ENCODE measurements at regions not wholly inside any gene's neighbourhood (a gene's known extent, or its start where the extent isn't known, plus 50 kb on each side); places are given as distances from the start of the nearest gene placed in this dataset.

DNA sequence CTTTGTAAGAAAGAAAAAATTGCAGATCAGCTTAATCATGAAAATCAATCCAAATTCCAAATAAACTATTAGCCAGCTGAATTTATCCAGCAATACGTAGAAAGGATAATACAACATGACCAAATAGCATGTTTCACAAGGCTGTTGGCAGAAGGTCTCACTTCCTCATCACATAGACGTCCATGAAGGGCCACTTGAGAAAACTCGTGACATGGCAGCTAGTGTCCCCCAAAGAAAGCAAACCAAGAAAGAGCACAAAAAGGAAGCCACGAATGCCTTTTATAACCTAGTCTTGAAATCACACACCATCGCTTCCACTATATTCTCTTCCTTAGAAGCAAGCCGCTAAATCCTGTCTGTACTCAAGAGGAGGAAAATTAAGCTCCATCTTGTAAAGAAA, 105.6 kb upstream of the NRBF2 start:
- H3K4me3 ChIP-seq, result no peak overlapping the region
- in situ Hi-C loops (cut with MboI; ENCODE audit: low sequenced_read_pairs), result no loop called here
- H3K27me3 ChIP-seq (ENCODE audit: low read depth), result no peaks in the 10 kb centered on the region
- no peak for DNase-seq (ENCODE audit: low spot score in 2 of 2)
- no peaks in the 10 kb centered on the region for H3K36me3 ChIP-seq (replicated peaks)
- H3K4me1 ChIP-seq, result no peaks in the 10 kb centered on the region
- H3K9me3 ChIP-seq, result no peaks in the 10 kb centered on the region

DNA sequence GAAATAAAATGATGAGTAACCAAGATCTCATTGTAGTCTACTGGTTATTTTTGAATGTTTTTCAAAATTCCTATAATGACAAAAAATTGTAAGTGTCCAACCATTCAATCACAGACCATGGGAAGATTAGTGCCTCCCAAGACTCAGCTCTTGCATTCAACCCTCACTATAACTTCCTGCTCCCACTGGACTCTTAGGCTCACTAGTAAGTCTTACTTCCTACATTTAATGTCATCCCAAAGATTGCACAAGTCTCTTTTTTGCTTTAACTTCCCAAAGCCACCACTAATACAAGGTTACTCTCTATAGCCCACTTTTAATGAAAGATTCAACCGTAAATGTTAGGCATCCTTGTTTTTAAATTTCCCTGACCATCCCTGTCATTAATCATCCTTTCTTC, 111.9 kb upstream of the NRBF2 start:
- in situ Hi-C loops (cut with MboI; ENCODE audit: low sequenced_read_pairs), result no loop called here
- Histone ChIP-seq H3K4me1 (no peaks in the 10 kb centered on the region), H3K9me3 (no peaks in the 10 kb centered on the region), H3K36me3 (replicated peaks) (no peaks in the 10 kb centered on the region), H3K27me3 (ENCODE audit: low read depth) (peaks cover 3% of the 10 kb centered on the region; the same call in 1 of the 2 replicates), H3K4me3 (no peak overlapping the region)
- no peak for DNase-seq (ENCODE audit: low spot score in 2 of 2)

DNA sequence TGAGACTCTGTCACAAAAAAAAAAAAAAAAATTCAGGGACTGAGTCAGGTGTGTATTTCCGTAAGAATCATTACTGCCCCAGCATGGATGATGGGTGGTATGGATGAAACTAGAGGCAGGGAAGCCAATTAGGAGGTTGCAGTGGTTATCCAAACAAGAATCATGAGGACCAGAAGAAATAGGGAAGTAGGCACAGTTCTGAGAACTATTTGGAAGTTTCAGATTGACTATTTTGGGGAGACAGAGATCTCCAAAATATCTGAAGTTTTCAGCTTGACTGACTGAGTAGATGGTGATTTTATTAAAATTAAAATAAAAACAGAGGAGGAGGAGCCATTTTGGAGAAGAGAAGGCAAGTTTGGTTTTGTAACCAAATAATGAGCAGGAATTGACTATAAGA, 119.4 kb upstream of the NRBF2 start:
- H3K9me3 ChIP-seq, result no peaks in the 10 kb centered on the region
- in situ Hi-C loops (cut with MboI; ENCODE audit: low sequenced_read_pairs), result no loop called here
- no peaks in the 10 kb centered on the region for H3K36me3 ChIP-seq (replicated peaks)

DNA sequence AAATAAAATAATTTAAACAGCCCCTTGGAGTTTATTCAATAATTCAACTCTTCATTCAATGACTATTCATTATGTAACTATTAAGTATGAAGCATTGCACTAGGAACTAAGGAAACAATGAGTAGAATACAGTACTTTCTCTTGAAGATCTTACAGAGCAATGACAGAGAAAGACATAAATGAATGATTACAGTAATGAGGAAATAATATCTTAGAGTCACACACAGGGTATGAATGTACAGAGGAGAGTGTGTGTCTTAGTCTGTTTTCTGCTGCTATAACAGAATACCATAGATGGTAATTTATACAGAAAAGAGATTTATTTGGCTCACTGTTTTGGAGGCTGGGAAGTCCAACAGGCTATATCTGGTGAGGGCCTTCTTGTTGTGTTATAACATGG, 120.5 kb upstream of the NRBF2 start:
- in situ Hi-C loops (cut with MboI; ENCODE audit: low sequenced_read_pairs), result no loop called here
- no peaks in the 10 kb centered on the region for H3K4me1 ChIP-seq

More for the DNA sequence above, 119.4 kb upstream of the NRBF2 start:
- Histone ChIP-seq H3K4me1 (no peaks in the 10 kb centered on the region), H3K4me3 (no peak overlapping the region), H3K27me3 (ENCODE audit: low read depth) (peaks cover 3% of the 10 kb centered on the region; the same call in 1 of the 2 replicates)
- no peak for DNase-seq (ENCODE audit: low spot score in 2 of 2)

DNA sequence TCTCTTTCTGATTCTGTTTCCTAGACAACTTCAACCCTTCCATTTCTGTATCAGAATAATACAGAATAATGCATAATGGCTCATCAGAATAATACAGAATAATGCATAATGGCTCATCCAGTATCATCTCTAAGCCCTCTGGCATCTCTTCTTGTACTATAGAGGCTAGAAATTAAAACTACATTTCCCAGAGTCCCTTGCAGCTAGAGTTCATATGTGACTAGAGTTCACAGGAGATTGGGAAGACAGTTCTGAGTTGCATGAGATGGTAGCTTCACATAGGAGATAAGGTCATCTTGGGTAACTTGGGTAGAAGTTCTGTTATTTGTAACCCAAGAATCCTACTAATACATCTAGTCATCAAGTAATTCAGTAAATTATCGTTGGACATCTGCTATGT, 122.9 kb upstream of the NRBF2 start:
- H3K4me1 ChIP-seq, result no peaks in the 10 kb centered on the region
- H3K36me3 ChIP-seq (replicated peaks), result no peaks in the 10 kb centered on the region
- no peaks in the 10 kb centered on the region for H3K9me3 ChIP-seq
- H3K27me3 ChIP-seq (ENCODE audit: low read depth), result no peaks in the 10 kb centered on the region
- no peak overlapping the region for H3K4me3 ChIP-seq
- in situ Hi-C loops (cut with MboI; ENCODE audit: low sequenced_read_pairs), result no loop called here
- DNase-seq (ENCODE audit: low spot score in 2 of 2), result no peak

More for the DNA sequence above, 120.5 kb upstream of the NRBF2 start:
- Histone ChIP-seq H3K4me3 (no peak overlapping the region), H3K36me3 (replicated peaks) (no peaks in the 10 kb centered on the region), H3K9me3 (no peaks in the 10 kb centered on the region), H3K27me3 (ENCODE audit: low read depth) (no peaks in the 10 kb centered on the region; the same call in 1 of the 2 replicates)
- no peak for DNase-seq (ENCODE audit: low spot score in 2 of 2)

DNA sequence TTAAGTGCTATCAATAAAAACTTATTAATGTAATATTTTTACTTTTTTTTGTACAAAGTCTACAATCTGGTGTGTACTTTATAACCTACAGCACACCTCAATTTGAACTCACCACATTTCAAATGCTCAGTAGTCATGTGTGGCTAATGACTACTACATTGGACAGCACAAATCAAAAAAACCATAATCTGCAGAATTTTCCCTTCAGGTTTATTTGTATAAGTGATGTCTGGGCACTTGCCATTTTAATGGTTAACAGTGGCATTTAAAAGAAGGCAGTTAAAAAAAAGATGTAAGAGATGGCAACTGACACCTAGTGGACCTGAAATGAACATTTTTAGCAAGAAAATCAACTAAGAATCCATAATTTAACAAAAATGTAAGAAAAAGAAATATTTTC, 124.6 kb upstream of the NRBF2 start:
- DNase-seq (ENCODE audit: low spot score in 2 of 2), result no peak
- in situ Hi-C loops (cut with MboI; ENCODE audit: low sequenced_read_pairs), result no loop called here
- Histone ChIP-seq H3K9me3 (no peaks in the 10 kb centered on the region), H3K36me3 (replicated peaks) (no peaks in the 10 kb centered on the region), H3K27me3 (ENCODE audit: low read depth) (no peaks in the 10 kb centered on the region), H3K4me3 (no peak overlapping the region), H3K4me1 (no peaks in the 10 kb centered on the region)

DNA sequence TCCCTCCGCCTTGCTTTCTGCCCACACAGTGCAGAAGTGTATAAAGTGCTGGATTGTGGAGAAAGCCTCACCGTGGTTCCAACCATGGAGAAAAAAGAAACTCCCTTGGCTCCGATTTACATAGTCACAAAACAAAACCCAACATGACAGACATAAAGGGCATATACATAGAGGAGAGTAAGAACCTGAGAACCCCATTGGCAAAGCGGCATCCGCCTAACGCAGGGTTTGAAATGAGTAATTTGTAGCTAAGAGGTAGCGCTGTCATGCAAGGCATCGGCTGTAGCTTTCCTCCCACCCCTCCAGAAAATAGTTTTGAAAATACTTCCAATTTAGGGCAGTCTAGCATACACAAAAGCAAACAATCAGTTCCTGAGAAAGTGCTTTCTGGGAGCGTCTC, 126.0 kb upstream of the NRBF2 start:
- no peaks in the 10 kb centered on the region for H3K36me3 ChIP-seq (replicated peaks)
- in situ Hi-C loops (cut with MboI; ENCODE audit: low sequenced_read_pairs), result no loop called here
- DNase-seq (ENCODE audit: low spot score in 2 of 2), result no peak
- H3K9me3 ChIP-seq, result no peaks in the 10 kb centered on the region
- H3K4me3 ChIP-seq, result no peak overlapping the region
- H3K27me3 ChIP-seq (ENCODE audit: low read depth), result no peaks in the 10 kb centered on the region
- H3K4me1 ChIP-seq, result no peaks in the 10 kb centered on the region

DNA sequence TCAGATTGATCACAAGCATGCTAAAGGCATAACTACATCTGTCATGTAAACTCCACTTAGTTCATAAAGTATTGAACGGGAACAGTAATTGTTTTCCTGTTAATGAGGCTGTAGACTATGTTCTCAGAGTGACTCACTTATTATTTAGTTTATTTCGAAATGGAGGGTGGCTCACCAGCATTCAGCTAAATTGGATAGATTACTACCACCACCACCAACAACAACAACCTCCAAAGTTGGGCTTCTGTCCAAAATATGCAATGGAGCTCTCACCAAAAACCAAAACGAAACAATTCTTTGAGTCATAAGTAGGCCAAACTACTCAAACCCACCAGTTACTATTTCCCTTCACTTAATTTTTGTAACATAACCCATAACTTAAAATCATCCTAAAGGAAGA, 127.9 kb upstream of the NRBF2 start:
- Histone ChIP-seq H3K36me3 (replicated peaks) (no peaks in the 10 kb centered on the region), H3K4me3 (no peak overlapping the region), H3K9me3 (no peaks in the 10 kb centered on the region), H3K27me3 (ENCODE audit: low read depth) (no peaks in the 10 kb centered on the region), H3K4me1 (no peaks in the 10 kb centered on the region)
- no peak for DNase-seq (ENCODE audit: low spot score in 2 of 2)
- in situ Hi-C loops (cut with MboI; ENCODE audit: low sequenced_read_pairs), result no loop called here

DNA sequence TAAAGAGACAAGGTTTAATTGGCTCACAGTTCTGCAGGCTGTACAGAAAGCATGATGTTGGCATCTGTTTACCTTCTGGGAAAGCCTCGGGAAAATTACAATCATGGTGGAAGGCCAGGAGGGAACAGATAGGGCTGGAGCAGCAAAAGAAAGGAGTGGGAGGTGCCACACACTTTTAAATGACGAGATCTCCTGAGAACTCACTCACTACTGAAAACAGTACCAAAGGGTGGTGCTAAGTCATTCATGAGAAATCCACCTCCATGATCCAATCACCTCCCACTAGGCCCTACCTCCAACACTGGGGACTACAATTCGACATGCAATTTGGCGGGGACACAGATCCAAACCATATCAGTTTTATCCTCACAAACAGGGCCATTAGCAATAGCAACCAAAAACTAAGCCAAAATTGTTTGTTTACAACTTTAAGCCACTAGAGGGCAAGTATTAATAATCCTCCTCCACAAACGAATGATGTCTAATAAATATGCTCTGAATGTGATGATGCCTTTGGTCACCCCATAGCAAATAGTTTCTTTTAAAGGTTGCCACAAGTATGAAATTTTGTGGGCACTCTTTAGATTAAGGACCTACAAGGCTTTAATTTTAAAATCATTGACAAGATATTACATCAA, 129.2 kb upstream of the NRBF2 start:
- DNase-seq (ENCODE audit: low spot score in 2 of 2), result no peak
- Histone ChIP-seq H3K4me1 (no peaks in the 10 kb centered on the region), H3K36me3 (replicated peaks) (no peaks in the 10 kb centered on the region), H3K9me3 (no peaks in the 10 kb centered on the region), H3K4me3 (no peak overlapping the region), H3K27me3 (ENCODE audit: low read depth) (no peaks in the 10 kb centered on the region)
- in situ Hi-C loops (cut with MboI; ENCODE audit: low sequenced_read_pairs), result no loop called here

DNA sequence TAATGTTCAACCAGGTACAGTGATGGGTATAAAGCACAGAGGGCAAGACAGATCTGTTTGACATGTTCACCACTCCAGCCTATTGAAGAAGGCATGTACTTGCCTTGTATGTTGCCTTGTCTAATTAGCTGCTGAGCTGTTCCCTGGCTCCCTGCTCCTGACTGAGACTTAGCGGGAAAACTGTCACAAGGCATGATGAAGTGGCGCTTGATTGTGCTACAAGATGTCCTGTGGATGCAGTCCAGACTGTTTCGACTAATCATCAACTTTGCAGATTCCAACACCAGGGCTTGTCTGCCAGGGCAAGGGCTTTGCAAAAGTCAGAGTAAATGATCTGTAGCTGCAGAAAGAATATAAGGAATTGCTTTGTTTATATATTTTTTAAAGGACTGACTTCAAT, 136.2 kb upstream of the NRBF2 start:
- Histone ChIP-seq H3K27me3 (ENCODE audit: low read depth) (no peaks in the 10 kb centered on the region), H3K4me1 (no peaks in the 10 kb centered on the region), H3K36me3 (replicated peaks) (no peaks in the 10 kb centered on the region), H3K4me3 (no peak overlapping the region), H3K9me3 (no peaks in the 10 kb centered on the region)
- in situ Hi-C loops (cut with MboI; ENCODE audit: low sequenced_read_pairs), result no loop called here
- no peak for DNase-seq (ENCODE audit: low spot score in 2 of 2)

DNA sequence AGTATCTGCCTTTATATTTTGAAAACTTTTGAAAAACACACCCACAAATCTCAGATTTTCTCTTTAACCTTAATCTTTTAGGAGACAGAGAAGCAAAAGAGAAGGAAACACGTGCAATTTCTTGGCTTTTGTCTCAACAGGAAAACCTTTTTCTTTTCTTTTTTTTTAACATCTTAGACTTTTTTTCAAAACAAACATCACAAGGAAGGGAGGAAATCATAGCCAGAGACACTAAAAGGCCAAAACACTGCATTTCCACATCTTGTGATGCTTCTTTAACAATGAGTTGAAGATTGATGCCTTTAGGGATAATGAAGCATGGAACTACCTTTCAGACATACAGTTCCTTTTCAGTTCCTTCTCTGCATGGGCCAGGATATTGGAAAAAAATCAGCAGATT, 136.6 kb upstream of the NRBF2 start:
- H3K9me3 ChIP-seq, result no peaks in the 10 kb centered on the region
- no peaks in the 10 kb centered on the region for H3K27me3 ChIP-seq (ENCODE audit: low read depth)
- no peak overlapping the region for H3K4me3 ChIP-seq
- DNase-seq (ENCODE audit: low spot score in 2 of 2), result no peak
- no peaks in the 10 kb centered on the region for H3K36me3 ChIP-seq (replicated peaks)
- in situ Hi-C loops (cut with MboI; ENCODE audit: low sequenced_read_pairs), result no loop called here
- H3K4me1 ChIP-seq, result no peaks in the 10 kb centered on the region

DNA sequence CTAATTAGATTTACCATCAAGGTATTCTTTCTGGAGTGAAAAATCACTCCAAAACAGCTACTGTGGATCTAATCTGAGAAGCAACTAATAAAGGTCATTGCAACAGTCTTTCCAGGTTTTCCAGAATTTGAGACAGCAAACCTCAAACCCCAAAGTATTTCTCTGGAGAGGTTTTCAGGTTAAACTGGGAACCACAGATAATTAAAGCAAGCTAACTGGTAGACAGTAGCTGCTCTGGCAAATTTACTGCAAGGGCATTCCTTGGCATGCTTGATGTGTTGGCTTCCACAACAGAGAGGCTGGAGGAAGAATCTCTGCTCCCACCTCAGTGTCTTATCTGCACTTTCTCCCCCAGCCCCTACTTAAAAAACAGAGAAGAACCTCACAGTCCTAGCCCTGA, 140.0 kb upstream of the NRBF2 start:
- H3K27me3 ChIP-seq (ENCODE audit: low read depth), result no peaks in the 10 kb centered on the region
- H3K36me3 ChIP-seq (replicated peaks), result no peaks in the 10 kb centered on the region
- no peak for DNase-seq (ENCODE audit: low spot score in 2 of 2)
- in situ Hi-C loops (cut with MboI; ENCODE audit: low sequenced_read_pairs), result no loop called here
- no peaks in the 10 kb centered on the region for H3K9me3 ChIP-seq
- H3K4me3 ChIP-seq, result no peak overlapping the region
- no peaks in the 10 kb centered on the region for H3K4me1 ChIP-seq

DNA sequence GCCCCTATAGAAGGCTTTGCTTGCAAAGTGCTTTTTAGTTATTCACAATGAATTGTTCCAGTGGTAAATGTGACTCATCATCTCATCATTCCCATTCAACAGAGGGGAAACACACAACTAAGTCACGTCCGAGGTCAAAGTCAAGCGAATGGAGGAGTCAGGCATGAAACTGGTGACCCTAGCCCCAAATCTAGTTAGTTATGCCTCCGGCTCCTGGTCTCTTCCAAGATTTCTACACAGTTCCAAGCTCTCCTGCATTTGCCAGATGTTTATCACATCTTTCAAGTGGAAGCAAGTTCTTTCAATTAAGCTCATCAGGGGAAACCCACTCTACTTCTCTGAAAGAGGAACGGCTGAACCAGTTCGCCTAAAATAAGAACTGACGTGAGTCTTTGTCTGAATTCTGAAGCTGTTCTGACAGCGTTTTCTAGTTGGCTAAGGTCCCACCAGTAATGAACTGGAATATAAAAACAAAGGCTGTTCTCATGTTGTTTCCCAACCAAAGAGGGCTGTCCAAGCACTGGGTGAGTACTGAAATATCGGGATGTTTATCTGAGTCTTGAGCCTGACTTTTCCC, 140.9 kb upstream of the NRBF2 start:
- no peak for DNase-seq (ENCODE audit: low spot score in 2 of 2)
- no peaks in the 10 kb centered on the region for H3K27me3 ChIP-seq (ENCODE audit: low read depth)
- no peaks in the 10 kb centered on the region for H3K4me1 ChIP-seq
- no peaks in the 10 kb centered on the region for H3K36me3 ChIP-seq (replicated peaks)
- no peaks in the 10 kb centered on the region for H3K9me3 ChIP-seq
- no peak overlapping the region for H3K4me3 ChIP-seq
- in situ Hi-C loops (cut with MboI; ENCODE audit: low sequenced_read_pairs), result no loop called here

DNA sequence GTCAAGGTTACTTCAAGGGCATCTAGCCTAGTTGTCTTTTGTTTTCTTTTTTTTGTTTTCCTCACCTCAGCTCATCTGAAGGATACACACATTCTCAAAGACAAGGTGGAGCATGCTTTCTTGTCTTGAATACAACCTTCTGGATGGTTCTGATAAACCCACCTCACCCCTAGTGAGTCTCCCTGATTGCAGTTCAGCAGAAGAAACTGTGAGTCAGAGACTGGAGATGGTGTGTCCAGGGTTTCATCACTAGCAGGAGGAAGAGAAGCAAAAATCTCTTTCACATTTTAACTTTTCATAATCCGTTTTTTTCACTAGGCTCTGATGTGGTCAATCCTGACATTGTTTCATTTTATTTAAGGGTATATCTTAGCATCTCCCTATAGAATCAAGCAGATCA, 143.0 kb upstream of the NRBF2 start:
- in situ Hi-C loops (cut with MboI; ENCODE audit: low sequenced_read_pairs), result no loop called here

More for the DNA sequence above, 143.0 kb upstream of the NRBF2 start:
- no peaks in the 10 kb centered on the region for H3K9me3 ChIP-seq
- no peak for DNase-seq (ENCODE audit: low spot score in 2 of 2)
- no peaks in the 10 kb centered on the region for H3K27me3 ChIP-seq (ENCODE audit: low read depth)
- no peaks in the 10 kb centered on the region for H3K4me1 ChIP-seq
- no peak overlapping the region for H3K4me3 ChIP-seq
- no peaks in the 10 kb centered on the region for H3K36me3 ChIP-seq (replicated peaks)

All from HAP-1 (cell line).